Pons (tissue), 1 donor: ENCODE measurements at regions not wholly inside any gene's neighbourhood (a gene's known extent, or its start where the extent isn't known, plus 50 kb on each side); places are given as distances from the start of the nearest gene placed in this dataset.
"Not testable (repeated sequence)": the region's sequence is repeated elsewhere in the genome, so short reads cannot be mapped to it uniquely, and the experiment has no call there.

Experiments used
- DNase-seq: peaks from one replicate; pipeline ENCODE4 v3.0.0-alpha.2; 2016; ENCODE audit warnings: low spot score

DNA sequence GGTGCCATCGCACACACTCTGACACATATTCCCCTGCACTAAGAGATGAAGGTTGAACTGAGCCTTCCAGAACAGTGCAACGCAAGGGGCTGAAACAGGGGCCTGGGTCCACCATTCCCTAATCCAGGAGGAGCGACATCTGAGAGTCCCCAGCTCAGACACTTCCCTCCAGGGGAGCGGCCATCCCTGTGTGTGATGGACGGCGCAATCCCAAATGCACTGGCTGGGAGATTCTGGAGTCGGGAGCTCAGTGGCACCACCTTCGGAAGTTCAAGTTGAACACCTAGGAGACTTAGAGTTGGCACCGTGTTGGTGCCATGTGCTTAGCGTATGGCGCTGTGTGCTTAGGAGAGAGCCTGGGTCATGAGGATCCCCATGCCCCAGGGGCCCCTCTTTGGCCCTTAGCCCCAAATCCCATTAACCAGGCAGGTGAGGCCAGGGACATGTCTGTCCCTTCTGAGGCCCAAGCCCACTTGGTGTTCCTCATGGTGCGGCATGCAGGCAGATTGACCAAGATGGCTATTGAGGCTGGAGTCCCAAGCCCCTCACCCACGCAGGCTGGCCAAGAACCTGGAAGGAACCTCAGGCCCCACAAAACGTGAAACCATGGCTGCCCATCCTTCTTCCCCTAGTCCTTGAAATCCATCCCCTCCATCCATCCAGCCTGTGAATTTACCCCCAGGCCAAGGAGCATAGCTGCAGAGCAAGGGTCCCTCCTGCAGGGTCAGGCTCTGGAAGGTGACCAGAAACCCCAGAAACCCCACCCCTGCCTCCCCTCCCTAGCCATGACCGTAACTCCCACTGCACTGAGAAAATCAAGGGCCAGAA is 114.1 kb upstream of the OTOS start:
- no peak for DNase-seq

DNA sequence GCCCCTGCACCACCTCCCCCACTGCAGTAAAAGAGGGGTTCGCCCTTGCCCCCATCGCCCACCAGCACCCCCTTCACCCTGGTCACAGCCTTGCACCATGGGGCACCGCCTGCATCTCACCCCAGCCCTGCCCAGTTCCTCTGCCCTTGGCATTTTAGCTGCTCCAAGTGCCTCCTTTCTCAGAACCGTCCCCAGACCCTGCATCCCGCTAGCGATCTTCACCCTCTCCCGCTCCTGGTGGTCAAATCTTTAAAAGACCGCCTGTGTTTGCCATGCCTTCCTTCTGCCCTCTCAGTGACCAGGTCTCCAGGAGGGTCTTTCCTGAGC is 114.7 kb upstream of the OTOS start:
- no peak for DNase-seq

DNA sequence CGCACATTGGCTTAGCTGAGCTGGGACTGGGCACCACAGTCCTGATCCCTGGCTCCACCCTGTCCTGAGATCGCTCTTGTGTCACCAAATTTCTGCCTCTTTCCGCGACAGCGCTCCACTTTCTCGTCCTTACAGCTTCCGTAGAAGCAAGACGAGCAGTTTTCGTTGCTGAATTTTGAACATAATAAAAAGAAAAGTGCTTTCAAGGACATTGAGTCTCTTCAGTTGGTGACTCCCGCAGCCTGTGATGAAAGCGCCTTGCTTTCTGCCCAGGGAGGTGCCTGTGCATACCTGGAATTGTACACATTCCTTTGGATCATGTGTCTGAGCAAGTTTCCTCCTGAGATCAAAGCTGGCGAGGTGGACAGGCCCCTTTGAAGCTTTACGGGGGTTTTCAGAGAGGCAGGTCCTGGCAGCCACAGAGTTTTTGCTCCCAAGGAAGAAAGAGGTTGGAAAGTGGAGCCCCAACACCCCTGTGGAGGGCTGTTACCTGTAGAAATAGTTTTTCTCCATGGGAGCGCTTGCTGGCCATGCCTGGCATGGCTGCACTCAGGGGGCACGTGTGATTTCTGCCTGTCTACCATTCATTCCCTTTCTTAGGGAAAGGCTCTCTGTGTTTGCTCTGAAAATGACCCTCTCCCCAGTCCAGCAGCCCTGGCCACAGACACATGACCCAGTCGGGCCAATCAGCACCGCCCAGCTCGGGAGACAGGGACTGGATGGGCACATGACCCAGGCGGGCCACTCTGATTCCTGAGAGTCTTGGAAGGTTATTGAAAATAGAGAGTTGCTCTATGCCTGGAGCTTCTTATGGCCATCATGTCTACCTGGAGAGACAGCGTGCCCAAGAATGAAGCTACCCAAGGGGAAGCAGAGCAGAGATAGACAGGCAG is 115.6 kb upstream of the OTOS start:
- DNase-seq = no peak

DNA sequence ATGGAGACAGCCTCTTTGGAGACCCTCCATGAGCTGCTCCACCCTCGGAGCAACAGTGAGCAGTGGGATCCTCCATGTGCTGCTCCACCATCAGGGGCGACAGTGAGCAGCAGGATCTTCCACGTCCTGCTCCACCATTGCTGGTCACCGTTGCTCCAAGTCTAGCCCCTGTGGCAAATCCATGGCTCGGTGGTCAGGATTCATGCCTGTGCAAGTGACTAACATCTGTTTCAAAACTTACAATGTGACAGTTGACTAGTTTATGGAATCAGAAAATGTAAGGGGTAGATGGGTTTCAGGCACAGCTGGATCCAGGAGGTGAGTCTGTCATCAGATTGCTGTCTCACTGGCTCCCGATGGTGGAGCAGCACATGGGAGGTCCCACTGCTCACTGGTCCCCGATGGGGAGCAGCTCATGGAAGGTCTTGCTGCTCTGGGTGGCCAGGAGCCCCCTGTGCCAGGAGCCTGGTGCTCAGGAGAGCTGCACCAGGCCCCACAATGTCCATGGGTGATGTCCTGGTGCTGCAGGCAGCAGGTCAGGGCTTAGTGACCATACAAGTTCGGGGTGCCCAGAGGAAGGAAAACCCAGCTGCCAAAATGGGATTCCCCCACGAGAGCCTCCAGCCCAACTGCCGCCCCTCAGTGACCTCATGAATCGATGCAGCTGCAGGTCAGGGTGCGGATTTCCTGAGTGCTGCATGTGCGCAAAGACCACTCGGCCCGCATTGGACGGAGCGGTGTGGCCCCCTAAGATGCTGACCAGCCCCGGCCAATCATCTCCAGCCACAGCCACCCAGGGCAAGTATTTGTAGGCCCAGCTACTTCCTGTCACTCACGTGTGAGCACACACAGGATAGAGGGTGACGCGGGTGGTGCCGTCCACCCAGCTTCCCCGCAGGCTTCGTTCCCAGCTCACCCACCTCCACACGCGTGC is 116.5 kb upstream of the OTOS start:
- no peak for DNase-seq

DNA sequence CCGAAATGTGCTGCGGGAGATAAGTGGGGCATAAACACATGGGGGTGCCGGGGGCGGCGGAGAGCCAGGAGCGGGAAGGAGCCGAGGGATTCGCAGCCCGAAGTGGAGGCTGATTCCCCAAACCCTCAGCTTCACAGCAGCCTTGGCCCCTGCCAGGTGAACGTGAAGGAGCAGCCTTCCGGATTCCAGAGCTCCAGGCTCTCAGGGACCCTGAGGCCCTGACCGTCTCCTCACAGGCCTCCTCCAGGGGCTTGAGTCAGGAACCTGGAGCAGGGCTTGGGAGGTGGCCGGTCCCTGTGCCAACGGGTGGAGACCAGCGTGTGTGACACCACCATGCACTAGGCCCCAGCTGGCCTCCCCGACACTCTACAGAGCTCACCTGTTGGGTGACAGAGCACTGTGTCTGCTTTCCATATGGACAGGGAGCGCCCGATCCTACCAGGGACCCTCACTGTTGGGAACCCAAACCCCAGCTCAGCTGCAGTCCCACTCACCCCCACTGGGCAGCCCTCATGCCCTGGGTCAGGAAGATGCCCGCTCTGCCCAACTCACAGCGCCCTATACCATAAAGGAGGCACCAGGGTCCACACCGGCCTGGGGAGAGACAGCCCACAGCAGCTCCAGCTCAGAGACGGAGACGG is 117.6 kb upstream of the OTOS start:
- no peak for DNase-seq

DNA sequence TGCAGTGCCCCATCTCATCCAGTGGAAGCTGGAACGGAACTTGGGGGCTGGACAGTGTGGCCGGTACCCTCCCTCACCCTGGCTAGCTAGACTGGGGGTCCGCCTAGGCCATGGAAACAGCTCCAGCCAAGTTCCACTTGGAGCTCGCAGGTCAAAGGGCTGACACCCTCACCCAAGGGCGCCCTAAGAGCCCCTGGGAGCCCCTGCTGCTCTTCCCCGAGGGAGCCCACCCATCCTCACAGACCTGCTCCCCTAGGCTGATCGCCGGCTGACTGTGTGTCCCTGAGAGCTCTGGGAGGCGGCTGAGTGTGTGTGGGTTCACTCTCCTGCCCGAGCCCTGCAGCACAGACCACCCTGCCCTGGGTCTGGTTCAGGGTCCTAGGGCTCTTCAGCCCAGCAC is 118.2 kb upstream of the OTOS start:
- no peak for DNase-seq

DNA sequence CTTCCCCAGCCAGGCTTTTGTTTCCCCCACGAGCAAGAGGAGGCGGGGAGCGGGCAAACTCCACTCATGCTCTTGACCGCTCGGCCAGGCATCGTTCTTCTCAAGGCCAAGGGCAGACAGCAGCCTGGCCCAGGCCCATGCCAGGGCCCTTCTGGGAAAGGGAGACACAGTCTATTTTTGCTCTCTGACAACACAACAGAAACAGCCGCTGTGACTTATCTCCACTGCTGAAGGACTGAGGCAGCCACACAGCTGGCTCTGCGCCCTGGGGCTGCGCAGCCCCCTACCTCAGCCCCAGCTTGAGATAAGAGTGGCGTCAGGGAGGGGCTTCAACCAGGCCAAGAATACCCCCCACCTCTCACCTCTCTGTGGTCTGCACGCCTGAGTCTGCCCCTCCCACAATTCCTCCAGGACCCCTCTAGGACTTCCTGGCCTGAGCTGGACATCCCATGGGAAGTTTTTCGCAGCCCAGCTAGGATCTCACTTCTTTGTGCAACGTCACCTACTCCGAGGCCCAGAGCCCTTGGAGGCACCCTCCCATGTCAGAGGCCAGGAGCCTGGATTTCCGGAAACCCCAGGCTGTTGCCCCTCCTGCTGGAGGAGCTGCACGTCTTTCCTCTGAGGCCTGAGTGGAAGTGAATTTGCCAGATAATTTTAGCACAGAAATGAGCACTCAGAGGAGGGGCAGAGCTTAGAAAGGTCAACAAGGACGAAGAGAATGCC is 118.9 kb upstream of the OTOS start:
- no peak for DNase-seq

DNA sequence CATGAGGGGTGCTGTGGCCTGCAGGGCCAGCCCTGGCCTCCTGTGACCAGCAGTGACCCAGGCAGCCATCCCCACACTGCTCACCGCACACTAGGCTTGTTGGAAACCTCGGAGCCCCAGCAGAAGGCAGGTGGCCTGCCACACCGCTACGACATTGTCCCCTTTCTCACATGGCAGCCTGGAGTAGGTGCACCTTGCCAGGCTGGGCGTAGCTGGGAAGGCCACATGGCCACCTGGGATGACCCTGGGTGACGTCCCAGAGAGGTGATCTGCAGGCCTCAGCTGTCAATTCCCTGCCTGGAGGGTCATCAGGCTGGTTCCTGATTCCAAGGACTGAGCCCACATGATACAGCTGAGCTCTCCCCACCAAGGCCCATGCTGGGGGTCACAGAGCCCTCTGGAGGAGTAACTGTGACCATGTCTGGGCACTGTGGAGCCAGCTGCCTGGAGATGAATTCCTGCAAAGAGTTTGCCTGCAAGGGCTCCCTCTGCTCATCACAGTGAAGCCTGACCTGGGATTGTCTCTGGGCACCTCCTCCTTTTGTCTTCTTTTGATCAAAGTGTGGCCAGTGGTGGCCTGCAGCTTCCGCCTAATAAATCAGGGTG is 119.6 kb upstream of the OTOS start:
- no peak for DNase-seq

GRCh38 chr2:240260664-240261063 is 120.2 kb upstream of the OTOS start:
- DNase-seq = no peak

- not testable (repeated sequence) for DNase-seq
Observed at GRCh38 chr2:240262578-240262977, 122.1 kb upstream of the OTOS start.

- DNase-seq = no peak
Observed at GRCh38 chr2:240269380-240269779, 128.9 kb upstream of the OTOS start.

DNA sequence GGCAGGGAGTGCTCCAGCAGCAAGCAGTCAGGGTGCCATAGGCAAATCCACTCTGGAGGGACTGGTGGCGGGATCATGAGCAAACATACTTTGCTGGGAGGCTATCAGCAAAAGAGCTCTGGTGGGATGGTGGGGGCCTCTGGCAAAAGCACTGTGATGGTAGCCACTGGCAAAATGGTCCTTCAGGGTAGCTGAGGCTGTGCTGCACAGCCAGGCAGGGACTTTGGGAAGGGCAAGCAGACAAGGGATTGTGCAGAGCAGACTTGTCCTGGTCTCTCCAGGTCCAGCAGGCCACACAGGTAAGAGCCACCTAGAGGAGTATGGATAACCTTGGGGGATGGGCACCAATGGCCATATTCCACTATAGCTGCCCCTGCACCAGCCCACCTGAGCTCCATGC is 129.4 kb upstream of the OTOS start:
- no peak for DNase-seq

DNA sequence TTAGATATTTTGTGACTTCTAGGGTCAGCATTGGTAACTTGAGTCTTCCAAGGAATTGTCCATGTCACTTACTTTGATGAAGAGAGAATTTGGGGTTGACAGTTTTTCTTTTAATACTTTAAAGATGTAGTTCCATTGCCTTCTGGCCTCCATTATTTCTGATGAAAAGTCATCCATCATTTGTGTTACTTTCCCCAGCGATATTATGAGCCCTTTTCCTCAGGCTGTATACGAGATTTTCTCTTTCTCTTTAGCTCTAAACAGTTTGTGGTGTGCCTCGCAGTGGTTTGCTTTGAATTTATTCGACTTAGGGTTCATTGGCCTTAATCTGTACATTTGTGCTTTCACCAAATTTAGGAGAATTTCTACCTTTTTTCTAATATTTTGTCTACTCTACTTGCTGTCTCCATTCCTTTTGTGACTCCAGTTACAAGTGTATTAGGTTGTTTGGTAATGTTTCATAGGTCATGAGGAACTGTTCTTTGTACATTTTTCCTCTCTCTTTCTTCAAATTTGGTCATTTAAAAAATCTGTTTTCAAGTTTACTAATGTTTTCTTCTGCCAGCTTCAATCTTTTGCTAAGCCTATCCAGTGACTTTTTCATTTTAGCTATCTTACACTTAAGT is 131.4 kb upstream of the OTOS start:
- DNase-seq = no peak

GRCh38 chr2:240275386-240275785 is 134.9 kb upstream of the OTOS start:
- no peak for DNase-seq

DNA sequence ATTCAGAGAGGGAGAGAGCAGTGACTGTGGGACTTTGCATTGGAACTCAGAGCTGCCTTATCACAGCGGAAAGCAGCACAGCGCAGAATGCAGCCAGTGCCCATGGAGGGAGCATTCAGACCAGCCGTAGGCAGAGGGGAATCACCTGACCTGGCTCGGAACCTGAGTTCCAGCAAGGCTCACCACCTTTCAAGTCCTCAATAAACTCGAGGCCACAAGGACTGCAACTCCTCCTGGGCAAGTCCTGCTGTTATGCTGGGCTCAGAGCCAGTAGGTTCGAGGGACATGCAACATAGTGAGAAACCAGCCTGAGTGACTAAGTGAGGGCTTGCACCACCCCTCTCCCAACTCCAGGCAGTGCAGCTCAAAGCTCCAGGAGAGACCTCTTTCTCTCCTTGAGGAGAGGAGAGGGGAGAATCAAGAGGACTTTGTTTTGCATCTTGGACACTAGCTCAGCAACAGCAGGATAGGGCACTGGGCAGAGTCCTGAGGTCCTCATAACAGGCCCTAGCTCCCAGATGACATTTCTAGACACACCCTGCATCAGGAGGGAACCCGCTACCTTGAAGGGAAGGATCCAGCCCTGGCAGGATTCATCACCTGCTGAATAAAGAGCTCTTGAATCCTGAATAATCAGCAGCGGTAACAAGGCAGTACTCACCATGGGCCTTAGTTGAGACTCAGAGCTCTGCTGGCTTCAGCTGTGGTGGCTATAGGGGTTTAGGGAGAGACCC is 136.8 kb upstream of the OTOS start:
- no peak for DNase-seq

DNA sequence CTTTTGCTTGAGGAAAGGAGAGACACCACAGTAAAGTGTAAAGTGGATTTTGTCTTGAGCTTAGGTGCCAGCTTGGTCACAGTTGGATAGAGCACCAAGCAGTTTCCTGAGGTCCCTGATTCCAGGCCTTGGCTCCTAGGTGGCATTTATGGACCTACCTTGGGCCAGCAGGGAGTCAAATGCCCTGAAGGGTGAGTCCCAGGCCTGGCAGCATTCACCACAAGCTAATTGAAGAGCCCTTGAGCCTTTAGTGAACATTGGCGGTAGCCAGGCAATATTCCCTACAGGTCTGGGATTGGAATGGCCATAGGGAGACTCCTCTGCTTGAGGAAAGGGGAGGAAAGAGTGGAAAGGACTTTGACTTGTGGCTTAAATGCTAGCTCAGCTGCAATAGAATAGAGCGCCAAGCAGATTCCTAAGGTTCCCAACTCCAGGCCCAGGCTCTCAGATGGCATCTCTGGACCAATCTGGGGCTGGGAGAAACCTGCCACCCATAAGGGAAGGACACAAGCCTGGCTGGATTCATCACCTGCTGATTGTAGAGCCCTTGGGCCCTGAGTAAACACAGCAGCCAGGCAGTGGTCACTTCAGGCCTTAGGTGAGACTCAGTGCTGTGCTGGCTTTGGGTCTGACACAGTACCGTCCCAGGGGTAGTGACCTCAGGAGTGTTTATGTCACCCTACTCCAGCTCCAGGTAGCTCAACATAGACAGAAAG is 137.5 kb upstream of the OTOS start:
- DNase-seq = no peak

DNA sequence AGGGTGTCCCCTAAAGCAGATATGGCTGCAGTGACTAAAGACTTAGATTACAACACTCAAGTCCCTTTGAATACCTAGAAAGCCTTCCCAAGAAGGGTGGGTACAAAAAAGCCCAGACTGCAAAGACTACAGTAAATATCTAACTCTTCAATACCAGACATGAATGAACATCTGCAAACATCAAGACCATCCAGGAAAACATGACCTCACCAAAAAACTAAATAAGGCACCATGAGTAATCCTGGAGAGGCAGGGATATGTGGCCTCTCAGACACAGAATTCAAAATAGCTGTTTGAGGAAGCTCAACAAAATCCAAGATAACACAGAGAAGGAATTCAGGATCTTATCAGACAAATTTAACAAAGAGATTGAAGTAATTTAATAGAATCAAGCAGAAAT is 138.2 kb upstream of the OTOS start:
- no peak for DNase-seq

- DNase-seq = no peak
Observed at GRCh38 chr2:240280621-240281020, 140.2 kb upstream of the OTOS start.
